NCI-H2081 treated with DMSO at 0.1 percent for 48 hours (cell line): ENCODE measurements at regions not wholly inside any gene's neighbourhood (a gene's known extent, or its start where the extent isn't known, plus 50 kb on each side); places are given as distances from the start of the nearest gene placed in this dataset.

Source experiments
- DNase-seq: peaks from one replicate; lab custom pipeline; 2025; lab: John Stamatoyannopoulos, UW

DNA sequence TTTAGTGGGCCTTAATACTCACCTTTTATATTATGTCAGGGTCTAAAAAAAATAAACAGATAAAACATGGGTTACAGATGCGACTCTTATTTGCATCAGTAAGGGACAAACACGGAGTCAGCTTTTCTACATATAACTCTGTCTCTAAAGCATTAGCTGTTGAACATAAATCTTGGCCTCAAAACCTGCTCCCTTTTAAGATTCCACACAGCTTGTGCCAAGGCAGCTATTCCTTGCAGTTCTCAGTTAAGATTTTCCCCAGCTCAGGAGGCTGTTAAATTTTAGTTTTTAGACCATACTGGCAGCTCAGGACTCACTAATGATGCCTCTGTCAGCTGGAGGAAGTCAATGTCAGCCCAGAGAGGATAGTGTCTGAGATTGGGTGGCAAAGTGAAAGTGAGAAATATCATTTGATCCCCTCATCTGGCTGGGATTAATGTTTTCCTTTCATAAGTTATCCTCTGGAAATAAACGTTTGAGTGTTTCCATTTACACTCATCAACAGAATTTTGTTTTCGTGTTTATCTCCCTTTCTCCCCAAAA is 287.5 kb downstream of the ELAVL2 start:
- no peak for DNase-seq

GRCh38 chr9:23539311-23539710 is 286.7 kb downstream of the ELAVL2 start:
- no peak for DNase-seq

GRCh38 chr9:23541976-23542375 is 284.1 kb downstream of the ELAVL2 start:
- DNase-seq, result no peak

DNA sequence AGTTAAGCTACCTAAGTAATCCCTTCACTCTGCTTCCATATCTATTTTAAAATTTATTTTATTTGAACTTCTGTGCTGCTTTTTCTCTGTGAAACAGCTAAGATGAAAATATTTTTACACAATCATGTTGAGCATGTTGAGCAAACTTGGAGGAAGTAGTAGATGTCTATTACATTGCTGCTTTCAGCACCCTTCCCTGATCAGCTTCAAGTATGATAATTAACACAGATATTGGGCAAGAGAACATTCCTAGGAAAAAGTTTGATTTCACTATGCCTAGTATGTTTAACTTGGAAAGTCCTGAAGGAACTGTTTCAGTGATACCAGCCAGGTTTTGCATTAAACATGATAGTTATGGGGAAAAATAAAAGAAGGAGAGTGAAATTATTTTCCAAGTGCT is 283.6 kb downstream of the ELAVL2 start:
- DNase-seq, result no peak

- no peak for DNase-seq
Observed at GRCh38 chr9:23542927-23543326, 283.1 kb downstream of the ELAVL2 start.

- DNase-seq, result no peak
Observed at GRCh38 chr9:23543419-23543818, 282.6 kb downstream of the ELAVL2 start.

- no peak for DNase-seq
Observed at GRCh38 chr9:23545728-23546127, 280.3 kb downstream of the ELAVL2 start.

- no peak for DNase-seq
Observed at GRCh38 chr9:23551311-23551721, 274.7 kb downstream of the ELAVL2 start.

- DNase-seq, result no peak
Observed at GRCh38 chr9:23551929-23552707, 273.9 kb downstream of the ELAVL2 start.

DNA sequence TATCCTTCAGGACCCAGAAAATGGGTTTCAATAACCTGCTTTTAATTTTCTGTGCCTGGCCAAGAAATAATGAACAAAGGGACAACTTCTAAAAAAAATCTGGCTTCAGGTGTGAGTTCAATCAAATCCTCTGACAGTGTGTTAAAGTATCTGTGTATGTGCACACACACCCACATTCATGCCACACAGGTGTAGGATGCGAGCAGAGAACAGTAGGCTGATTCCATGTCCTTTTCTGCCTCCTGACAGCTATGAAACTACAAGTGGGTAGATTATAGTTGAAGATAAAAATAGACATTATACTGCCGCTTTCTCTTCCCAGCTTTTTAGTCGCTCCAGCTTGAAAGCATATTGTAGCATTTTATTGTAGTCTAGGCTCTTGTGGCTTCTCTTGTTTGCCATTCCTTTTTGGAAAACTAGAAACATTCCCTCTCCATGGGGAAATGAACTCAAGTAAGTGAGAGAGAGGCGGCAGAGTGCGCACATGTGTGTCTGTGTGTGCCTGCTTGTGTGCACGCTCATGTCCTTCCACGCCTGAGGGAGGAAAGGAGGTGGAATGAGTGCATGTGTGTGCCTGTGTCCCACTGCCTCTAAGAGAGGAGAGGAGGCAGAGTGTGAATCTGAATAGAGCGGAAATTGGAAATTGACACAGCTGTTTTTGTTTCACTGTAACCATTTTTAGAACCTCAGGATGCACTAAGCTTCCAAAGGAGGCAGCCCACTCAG is 273.0 kb downstream of the ELAVL2 start:
- DNase-seq, result no peak

- DNase-seq, result no peak
Observed at GRCh38 chr9:23554686-23555085, 271.4 kb downstream of the ELAVL2 start.

- peak; percentile 33 for DNase-seq
Observed at GRCh38 chr9:23555851-23556250, 270.2 kb downstream of the ELAVL2 start.

DNA sequence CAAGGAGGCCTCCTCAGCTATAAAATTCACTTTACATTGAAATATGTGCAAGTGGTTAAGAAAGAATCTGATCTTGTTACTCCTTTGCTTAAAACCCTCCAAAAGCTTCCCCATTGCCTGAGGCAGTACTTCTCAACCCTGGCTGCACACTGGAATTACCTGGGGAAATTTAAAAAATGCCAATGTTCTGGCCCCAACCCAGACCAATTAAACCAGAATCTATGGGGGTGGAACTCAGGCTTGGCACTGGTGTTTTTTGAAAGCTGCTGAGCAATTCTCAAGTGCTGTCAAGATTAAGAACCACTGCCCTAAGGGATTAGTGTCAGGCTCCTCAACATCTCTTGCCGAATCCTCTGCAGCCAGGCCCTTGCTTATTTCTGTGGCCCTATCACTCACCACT is 269.6 kb downstream of the ELAVL2 start:
- no peak for DNase-seq

- no peak for DNase-seq
Observed at GRCh38 chr9:23557689-23558088, 268.4 kb downstream of the ELAVL2 start.

- no peak for DNase-seq
Observed at GRCh38 chr9:23559522-23559921, 266.5 kb downstream of the ELAVL2 start.

DNA sequence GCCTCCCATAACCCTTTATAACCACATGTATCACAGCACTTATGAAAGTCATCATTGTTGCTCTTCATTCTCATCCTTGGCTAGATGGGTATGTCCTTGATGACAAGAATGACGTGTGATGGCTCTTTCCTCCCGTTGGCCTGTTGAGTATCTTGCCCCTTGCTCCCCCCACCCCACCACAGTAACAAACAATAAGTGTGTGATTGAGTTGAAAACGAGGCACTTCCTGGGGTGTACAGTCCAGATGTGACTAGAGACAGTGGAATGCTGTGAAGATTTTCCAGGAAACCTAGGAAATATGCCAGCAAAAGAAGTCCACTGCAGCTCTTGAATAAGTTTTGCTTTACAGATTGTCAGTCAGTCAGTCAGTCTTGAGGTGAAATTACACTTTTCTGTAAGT is 262.5 kb downstream of the ELAVL2 start:
- no peak for DNase-seq

GRCh38 chr9:23567516-23568165 is 258.4 kb downstream of the ELAVL2 start:
- no peak for DNase-seq

GRCh38 chr9:23571414-23572104 is 254.5 kb downstream of the ELAVL2 start:
- DNase-seq, result no peak

DNA sequence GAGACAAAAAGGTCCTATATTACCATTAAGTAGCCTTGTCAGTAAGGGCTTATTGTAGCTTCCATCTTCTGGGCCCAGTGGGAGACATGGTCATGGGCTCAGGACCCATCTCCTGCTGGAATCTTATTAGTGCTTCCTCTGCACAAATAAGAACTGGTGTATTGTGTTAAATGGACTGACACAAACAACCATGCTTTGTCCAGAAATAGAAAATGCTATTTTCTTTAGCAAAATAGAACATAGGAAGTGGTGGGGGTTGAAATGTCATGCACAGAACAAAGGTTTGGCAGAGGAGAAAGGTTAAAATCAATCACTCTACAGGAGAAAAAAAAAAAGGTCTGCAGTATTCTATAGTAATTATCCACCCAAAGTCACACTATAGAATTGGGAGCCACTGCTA is 252.2 kb downstream of the ELAVL2 start:
- DNase-seq, result no peak

DNA sequence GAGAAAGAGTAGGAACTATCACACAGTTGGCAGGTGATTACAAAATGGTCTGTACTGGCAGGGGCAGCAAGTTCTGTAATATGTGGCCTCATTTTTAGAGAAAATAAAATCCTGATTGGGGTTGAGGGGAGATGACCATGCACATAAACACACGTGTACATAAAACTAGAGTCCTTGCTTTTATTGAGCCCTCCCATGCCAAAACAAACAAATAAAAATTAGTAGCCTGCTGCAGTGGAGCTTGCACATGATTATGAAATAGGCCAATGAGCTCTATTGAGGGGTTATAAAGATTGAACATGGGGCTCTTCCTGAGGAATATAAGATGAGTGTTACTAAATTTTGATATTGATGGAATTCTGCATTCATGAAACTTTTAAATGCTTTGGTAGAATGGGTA is 248.4 kb downstream of the ELAVL2 start:
- DNase-seq, result no peak

- DNase-seq, result no peak
Observed at GRCh38 chr9:23581931-23582330, 244.1 kb downstream of the ELAVL2 start.

- no peak for DNase-seq
Observed at GRCh38 chr9:23582836-23583235, 243.2 kb downstream of the ELAVL2 start.
